GM06990 (cell line): ENCODE measurements at regions not wholly inside any gene's neighbourhood (a gene's known extent, or its start where the extent isn't known, plus 50 kb on each side); places are given as distances from the start of the nearest gene placed in this dataset.

Experiments used
- DNase-seq: peaks from one replicate; pipeline ENCODE4 v3.0.0-alpha.2; 2011; ENCODE audit not compliant: insufficient read length; ENCODE audit errors: extremely low read depth
- H3K27me3 ChIP-seq: replicated peaks from 2 replicates; pipeline ENCODE4 v1.6.0; 2011; ENCODE audit warnings: low read length; ENCODE audit not compliant: control insufficient read depth, insufficient read depth
- H3K36me3 ChIP-seq: 2 replicates; pipeline ENCODE4 v1.5.1; 2011; ENCODE audit warnings: low read length; ENCODE audit not compliant: control insufficient read depth, insufficient read depth
- H3K4me3 ChIP-seq: replicated peaks from 2 replicates; pipeline ENCODE4 v1.5.1; 2011; ENCODE audit warnings: low read depth, mild to moderate bottlenecking, control low read depth, low read length
- TF ChIP-seq, protein P1 (sequence below): IDR thresholded peaks from 2 replicates; pipeline ENCODE4 v1.5.1; 2011; ENCODE audit warnings: low read length, control low read depth, mild to moderate bottlenecking, inconsistent platforms; ENCODE audit not compliant: insufficient read depth, poor library complexity, severe bottlenecking

DNA sequence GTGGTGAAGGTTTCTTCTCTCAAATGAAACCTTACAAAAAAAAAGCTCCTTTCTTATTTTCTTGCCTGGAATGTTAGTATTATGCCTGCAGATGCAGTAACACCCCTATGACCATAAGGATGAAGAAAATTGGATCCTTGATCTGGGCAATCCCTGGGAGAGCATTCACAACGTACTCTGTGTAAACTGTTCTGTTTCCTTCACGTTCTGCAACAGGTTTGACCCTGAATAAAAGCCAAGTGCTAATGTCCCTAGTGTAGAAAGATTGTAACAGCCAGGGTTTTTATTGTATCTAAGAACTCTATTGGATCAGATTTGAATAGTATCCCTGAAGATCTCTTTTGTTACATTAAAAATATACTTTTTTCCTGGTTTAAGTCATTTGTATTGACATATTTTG, 1639.6 kb upstream of the ACO1 start:
- TF ChIP-seq, protein P1, sequence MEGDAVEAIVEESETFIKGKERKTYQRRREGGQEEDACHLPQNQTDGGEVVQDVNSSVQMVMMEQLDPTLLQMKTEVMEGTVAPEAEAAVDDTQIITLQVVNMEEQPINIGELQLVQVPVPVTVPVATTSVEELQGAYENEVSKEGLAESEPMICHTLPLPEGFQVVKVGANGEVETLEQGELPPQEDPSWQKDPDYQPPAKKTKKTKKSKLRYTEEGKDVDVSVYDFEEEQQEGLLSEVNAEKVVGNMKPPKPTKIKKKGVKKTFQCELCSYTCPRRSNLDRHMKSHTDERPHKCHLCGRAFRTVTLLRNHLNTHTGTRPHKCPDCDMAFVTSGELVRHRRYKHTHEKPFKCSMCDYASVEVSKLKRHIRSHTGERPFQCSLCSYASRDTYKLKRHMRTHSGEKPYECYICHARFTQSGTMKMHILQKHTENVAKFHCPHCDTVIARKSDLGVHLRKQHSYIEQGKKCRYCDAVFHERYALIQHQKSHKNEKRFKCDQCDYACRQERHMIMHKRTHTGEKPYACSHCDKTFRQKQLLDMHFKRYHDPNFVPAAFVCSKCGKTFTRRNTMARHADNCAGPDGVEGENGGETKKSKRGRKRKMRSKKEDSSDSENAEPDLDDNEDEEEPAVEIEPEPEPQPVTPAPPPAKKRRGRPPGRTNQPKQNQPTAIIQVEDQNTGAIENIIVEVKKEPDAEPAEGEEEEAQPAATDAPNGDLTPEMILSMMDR: no peak
- Histone ChIP-seq H3K36me3 (no peaks in the 10 kb centered on the region), H3K27me3 (no peaks in the 10 kb centered on the region), H3K4me3 (no peak overlapping the region)
- DNase-seq: no peak

DNA sequence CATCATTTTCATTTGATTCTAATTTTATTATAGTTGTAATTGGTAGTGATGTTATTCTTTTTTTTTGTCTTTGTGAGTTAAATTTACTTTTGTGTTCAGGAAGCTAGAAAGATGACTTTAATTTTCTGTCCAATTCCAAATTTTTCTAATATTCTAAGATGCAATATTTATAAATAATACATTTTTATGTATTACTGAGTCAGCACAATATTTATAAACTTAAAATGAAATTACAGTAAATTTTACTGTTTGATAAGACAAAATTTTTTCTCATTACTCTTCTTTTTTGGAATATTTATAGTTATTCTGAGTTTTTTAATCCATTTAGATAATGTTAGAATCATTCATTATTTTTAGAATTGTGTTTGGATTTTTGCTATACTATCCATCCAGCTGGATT, 1637.9 kb upstream of the ACO1 start:
- Histone ChIP-seq H3K27me3 (no peaks in the 10 kb centered on the region), H3K36me3 (no peaks in the 10 kb centered on the region), H3K4me3 (no peak overlapping the region)
- TF ChIP-seq, protein P1: no peak
- DNase-seq: no peak

DNA sequence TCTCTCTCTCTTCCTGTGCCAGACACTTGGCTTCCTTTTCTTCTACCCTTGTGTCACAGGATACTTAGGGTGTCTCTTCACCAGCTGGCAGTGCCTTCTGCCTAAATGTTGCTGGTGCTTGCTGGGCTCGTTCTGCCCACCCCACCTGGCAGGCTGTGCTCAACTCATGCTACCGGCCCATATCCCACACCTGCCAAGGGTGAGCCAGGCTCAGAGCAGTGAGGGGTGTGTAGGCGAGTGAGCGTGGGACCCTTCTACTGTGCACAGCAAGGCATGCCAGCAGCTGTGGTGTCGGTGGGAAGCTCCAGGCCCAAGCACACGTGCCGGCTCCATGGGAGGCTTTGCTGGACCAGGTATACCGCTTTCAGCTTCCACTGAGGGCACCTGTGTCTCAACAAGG, 1626.7 kb upstream of the ACO1 start:
- no peaks in the 10 kb centered on the region for H3K27me3 ChIP-seq
- no peak for DNase-seq
- TF ChIP-seq, protein P1: no peak
- no peaks in the 10 kb centered on the region for H3K36me3 ChIP-seq
- H3K4me3 ChIP-seq: no peak overlapping the region

DNA sequence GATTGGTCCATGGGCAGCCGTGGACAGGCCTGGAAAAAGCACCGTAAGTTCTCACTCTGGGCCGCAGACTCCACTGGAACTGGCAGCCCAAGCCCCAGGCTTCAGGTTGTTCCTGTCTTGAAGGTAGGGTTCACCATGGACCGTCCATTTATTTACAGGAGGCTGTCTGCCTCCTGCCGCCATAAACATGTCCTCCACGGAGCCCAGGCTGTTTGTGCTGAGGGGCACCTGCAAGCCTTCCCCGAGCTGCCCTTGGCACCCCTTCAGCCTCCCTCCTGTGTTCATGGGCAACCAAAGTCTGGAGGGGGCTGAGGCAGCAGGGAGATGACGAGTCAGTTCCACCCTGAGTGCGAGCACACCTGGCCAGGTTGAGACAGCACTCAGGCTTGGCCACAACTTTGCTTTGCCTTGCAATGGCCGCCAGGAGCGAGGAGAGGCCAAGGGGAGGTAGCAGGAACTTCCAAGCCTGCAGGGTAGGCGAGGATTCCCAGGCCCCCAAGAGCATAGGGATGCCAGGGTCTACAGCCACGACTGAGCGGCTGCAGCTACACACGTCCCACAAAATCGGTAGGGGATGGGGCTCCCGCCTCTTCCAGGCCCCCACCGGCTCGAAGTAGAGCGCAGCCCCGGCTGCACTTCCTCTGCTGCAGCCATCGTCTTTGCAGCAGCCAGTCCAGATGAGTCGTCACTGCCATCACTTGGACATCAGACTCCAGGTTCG, 1625.6 kb upstream of the ACO1 start:
- DNase-seq: no peak
- TF ChIP-seq, protein P1: no peak
- Histone ChIP-seq H3K27me3 (no peaks in the 10 kb centered on the region), H3K4me3 (no peak overlapping the region), H3K36me3 (no peaks in the 10 kb centered on the region)

DNA sequence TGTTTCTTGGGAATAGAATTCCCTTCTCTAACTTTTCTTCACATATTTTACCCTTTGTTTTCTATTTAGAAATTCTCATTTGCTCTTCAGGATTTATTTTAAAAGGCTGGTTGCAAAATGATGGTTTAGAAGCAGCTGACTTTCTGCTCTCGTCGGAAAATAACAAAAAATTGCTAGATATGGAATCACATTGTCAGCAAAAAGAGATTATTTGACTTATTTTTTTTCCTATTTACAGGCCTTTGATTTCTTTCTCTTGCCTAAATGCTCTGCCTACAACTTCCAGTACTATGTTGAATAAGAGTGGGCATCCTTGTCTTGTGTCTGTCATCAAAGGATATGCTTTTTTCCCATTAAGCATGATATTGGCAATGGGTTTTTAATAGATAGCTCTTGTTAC, 1619.1 kb upstream of the ACO1 start:
- no peaks in the 10 kb centered on the region for H3K27me3 ChIP-seq
- TF ChIP-seq, protein P1: no peak
- no peak for DNase-seq
- no peak overlapping the region for H3K4me3 ChIP-seq
- H3K36me3 ChIP-seq: no peaks in the 10 kb centered on the region
